HepG2 (cell line): ENCODE measurements at regions not wholly inside any gene's neighbourhood (a gene's known extent, or its start where the extent isn't known, plus 50 kb on each side); places are given as distances from the start of the nearest gene placed in this dataset.

Source experiments
- FLYWCH1 ChIP-seq: sonication (generic); formaldehyde crosslinking; IDR thresholded peaks from 2 replicates; pipeline ENCODE4 v1.8.1; 2023; ENCODE audit warnings: mild to moderate bottlenecking, missing genetic modification reagents
- HHEX ChIP-seq: IDR thresholded peaks from 2 replicates; pipeline ENCODE4 v1.6.1; 2016; ENCODE audit warnings: control low read depth
- ISL2 ChIP-seq: sonication (generic); formaldehyde crosslinking; IDR thresholded peaks from 2 replicates; pipeline ENCODE4 v1.5.0; 2020; ENCODE audit warnings: missing genetic modification reagents
- ISX ChIP-seq: sonication (generic); formaldehyde crosslinking; conservative IDR thresholded peaks from 2 replicates; pipeline ENCODE4 v1.5.0; 2020; ENCODE audit warnings: missing genetic modification reagents
- MAZ ChIP-seq, 2 experiments: sonication (generic) in 1 of 2; formaldehyde crosslinking in 1 of 2; IDR thresholded peaks; 2 replicates each; pipeline versions ENCODE4 v1.5.0 to v1.6.1; 2012 to 2020; ENCODE audit warnings: low read depth in 2 of 2, mild to moderate bottlenecking in 2 of 2, borderline replicate concordance in 1 of 2, improper control_type of control experiment in 1 of 2, low read length in 1 of 2, missing genetic modification reagents in 1 of 2, moderate library complexity in 1 of 2
- MED8 ChIP-seq: sonication (generic); formaldehyde crosslinking; IDR thresholded peaks from 2 replicates; pipeline ENCODE4 v1.8.1; 2023; ENCODE audit warnings: mild to moderate bottlenecking, missing genetic modification reagents; ENCODE audit not compliant: insufficient replicate concordance
- NFE2L1 ChIP-seq: sonication (generic); formaldehyde crosslinking; IDR thresholded peaks from 2 replicates; pipeline ENCODE4 v1.4.0; 2020; ENCODE audit warnings: missing genetic modification reagents, mild to moderate bottlenecking, borderline replicate concordance
- PPARG ChIP-seq: conservative IDR thresholded peaks from 2 replicates; pipeline ENCODE4 v1.6.1; 2016; ENCODE audit warnings: missing biosample characterization, missing genetic modification reagents
- RNF219 ChIP-seq: sonication (generic); formaldehyde crosslinking; IDR thresholded peaks from 2 replicates; pipeline ENCODE4 v1.5.0; 2020; ENCODE audit warnings: mild to moderate bottlenecking, missing genetic modification reagents
- SATB2 ChIP-seq: sonication (generic); formaldehyde crosslinking; IDR thresholded peaks from 2 replicates; pipeline ENCODE4 v1.5.0; 2020; ENCODE audit warnings: missing genetic modification reagents
- SKIL ChIP-seq: sonication (generic); formaldehyde crosslinking; IDR thresholded peaks from 2 replicates; pipeline ENCODE4 v1.8.0; 2022; ENCODE audit warnings: missing genetic modification reagents, mild to moderate bottlenecking, moderate library complexity, borderline replicate concordance
- ZBTB20 ChIP-seq: sonication (generic); formaldehyde crosslinking; IDR thresholded peaks from 2 replicates; pipeline ENCODE4 v1.8.1; 2023; ENCODE audit warnings: missing genetic modification reagents, low read depth, mild to moderate bottlenecking, borderline replicate concordance
- ZEB1 ChIP-seq: IDR thresholded peaks from 2 replicates; pipeline ENCODE4 v1.6.1; 2012; ENCODE audit warnings: mild to moderate bottlenecking, low read depth, inconsistent platforms; ENCODE audit not compliant: insufficient replicate concordance
- ZNF672 ChIP-seq: sonication (generic); formaldehyde crosslinking; IDR thresholded peaks from 2 replicates; pipeline ENCODE4 v1.8.1; 2022; ENCODE audit warnings: missing genetic modification reagents
- ZNF766 ChIP-seq: sonication (generic); formaldehyde crosslinking; IDR thresholded peaks from 2 replicates; pipeline ENCODE4 v1.5.0; 2020; ENCODE audit warnings: missing genetic modification reagents, borderline replicate concordance
- TF ChIP-seq, protein P1 (sequence below): IDR thresholded peaks from 2 replicates; pipeline ENCODE4 v1.6.1; 2016; ENCODE audit warnings: missing genetic modification reagents, missing compliant biosample characterization
- TF ChIP-seq, protein P2 (sequence below): sonication (generic); formaldehyde crosslinking; IDR thresholded peaks from 2 replicates; pipeline ENCODE4 v1.8.1; 2023; ENCODE audit warnings: mild to moderate bottlenecking, inconsistent platforms, moderate library complexity, missing genetic modification reagents, borderline replicate concordance
- TF ChIP-seq, protein P3 (sequence below): sonication (generic); formaldehyde crosslinking; IDR thresholded peaks from 2 replicates; pipeline ENCODE4 v1.4.0; 2020; ENCODE audit warnings: mild to moderate bottlenecking, missing genetic modification reagents, borderline replicate concordance
- TF ChIP-seq, protein P4 (sequence below): IDR thresholded peaks from 2 replicates; pipeline ENCODE4 v1.6.1; 2016

- TF ChIP-seq SKIL: no peak
- no peak for TF ChIP-seq MED8
- TF ChIP-seq ZNF766 (CRISPR knock-in tag): no peak
- TF ChIP-seq ZBTB20 (CRISPR knock-in tag): no peak; the same call in 1 of the 2 replicates
- TF ChIP-seq, protein P1, sequence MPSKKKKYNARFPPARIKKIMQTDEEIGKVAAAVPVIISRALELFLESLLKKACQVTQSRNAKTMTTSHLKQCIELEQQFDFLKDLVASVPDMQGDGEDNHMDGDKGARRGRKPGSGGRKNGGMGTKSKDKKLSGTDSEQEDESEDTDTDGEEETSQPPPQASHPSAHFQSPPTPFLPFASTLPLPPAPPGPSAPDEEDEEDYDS (CRISPR knock-in tag): peak; percentile 54; the same call in 1 of the 2 replicates
- TF ChIP-seq RNF219: no peak
- no peak for TF ChIP-seq PPARG
- no peak for TF ChIP-seq ISL2 (CRISPR knock-in tag)
- TF ChIP-seq, protein P2, sequence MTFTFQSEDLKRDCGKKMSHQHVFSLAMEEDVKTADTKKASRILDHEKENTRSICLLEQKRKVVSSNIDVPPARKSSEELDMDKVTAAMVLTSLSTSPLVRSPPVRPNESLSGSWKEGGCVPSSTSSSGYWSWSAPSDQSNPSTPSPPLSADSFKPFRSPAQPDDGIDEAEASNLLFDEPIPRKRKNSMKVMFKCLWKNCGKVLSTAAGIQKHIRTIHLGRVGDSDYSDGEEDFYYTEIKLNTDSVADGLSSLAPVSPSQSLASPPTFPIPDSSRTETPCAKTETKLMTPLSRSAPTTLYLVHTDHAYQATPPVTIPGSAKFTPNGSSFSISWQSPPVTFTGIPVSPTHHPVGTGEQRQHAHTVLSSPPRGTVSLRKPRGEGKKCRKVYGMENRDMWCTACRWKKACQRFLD (CRISPR knock-in tag): no peak
- TF ChIP-seq, protein P3, sequence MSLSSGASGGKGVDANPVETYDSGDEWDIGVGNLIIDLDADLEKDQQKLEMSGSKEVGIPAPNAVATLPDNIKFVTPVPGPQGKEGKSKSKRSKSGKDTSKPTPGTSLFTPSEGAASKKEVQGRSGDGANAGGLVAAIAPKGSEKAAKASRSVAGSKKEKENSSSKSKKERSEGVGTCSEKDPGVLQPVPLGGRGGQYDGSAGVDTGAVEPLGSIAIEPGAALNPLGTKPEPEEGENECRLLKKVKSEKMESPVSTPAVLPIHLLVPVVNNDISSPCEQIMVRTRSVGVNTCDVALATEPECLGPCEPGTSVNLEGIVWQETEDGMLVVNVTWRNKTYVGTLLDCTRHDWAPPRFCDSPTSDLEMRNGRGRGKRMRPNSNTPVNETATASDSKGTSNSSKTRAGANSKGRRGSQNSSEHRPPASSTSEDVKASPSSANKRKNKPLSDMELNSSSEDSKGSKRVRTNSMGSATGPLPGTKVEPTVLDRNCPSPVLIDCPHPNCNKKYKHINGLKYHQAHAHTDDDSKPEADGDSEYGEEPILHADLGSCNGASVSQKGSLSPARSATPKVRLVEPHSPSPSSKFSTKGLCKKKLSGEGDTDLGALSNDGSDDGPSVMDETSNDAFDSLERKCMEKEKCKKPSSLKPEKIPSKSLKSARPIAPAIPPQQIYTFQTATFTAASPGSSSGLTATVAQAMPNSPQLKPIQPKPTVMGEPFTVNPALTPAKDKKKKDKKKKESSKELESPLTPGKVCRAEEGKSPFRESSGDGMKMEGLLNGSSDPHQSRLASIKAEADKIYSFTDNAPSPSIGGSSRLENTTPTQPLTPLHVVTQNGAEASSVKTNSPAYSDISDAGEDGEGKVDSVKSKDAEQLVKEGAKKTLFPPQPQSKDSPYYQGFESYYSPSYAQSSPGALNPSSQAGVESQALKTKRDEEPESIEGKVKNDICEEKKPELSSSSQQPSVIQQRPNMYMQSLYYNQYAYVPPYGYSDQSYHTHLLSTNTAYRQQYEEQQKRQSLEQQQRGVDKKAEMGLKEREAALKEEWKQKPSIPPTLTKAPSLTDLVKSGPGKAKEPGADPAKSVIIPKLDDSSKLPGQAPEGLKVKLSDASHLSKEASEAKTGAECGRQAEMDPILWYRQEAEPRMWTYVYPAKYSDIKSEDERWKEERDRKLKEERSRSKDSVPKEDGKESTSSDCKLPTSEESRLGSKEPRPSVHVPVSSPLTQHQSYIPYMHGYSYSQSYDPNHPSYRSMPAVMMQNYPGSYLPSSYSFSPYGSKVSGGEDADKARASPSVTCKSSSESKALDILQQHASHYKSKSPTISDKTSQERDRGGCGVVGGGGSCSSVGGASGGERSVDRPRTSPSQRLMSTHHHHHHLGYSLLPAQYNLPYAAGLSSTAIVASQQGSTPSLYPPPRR (CRISPR knock-in tag): no peak
- TF ChIP-seq FLYWCH1 (CRISPR knock-in tag): no peak
- peak; percentile 91 for TF ChIP-seq ZEB1
- no peak for TF ChIP-seq ISX
- TF ChIP-seq SATB2 (CRISPR knock-in tag): no peak
- TF ChIP-seq HHEX (CRISPR knock-in tag): no peak
- TF ChIP-seq MAZ (IDR thresholded peaks at IDR 0.05; ENCODE audit: borderline replicate concordance, low read depth, low read length): no peak
- no peak for TF ChIP-seq MAZ (CRISPR knock-in tag; IDR thresholded peaks at IDR 0.05; ENCODE audit: low read depth)
- TF ChIP-seq, protein P4, sequence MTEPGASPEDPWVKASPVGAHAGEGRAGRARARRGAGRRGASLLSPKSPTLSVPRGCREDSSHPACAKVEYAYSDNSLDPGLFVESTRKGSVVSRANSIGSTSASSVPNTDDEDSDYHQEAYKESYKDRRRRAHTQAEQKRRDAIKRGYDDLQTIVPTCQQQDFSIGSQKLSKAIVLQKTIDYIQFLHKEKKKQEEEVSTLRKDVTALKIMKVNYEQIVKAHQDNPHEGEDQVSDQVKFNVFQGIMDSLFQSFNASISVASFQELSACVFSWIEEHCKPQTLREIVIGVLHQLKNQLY (CRISPR knock-in tag): no peak
- TF ChIP-seq ZNF672 (CRISPR knock-in tag): no peak
- TF ChIP-seq NFE2L1 (CRISPR knock-in tag): no peak
These were observed 138.0 kb upstream of the RREB1 start (continued) for GRCh38 chr6:6969761-6970223.
